HG02588 (cell line): ENCODE measurements at regions not wholly inside any gene's neighbourhood (a gene's known extent, or its start where the extent isn't known, plus 50 kb on each side); places are given as distances from the start of the nearest gene placed in this dataset.

Source experiments
- ATAC-seq: cut with Tn5 transposase; IDR thresholded peaks from one replicate; pipeline ENCODE4 v1.9.1; 2021; ENCODE audit warnings: mild to moderate bottlenecking, moderate library complexity; ENCODE audit not compliant: unreplicated experiment

- no peak for ATAC-seq
Observed at GRCh38 chr21:35905096-35905962, 155.0 kb downstream of the SETD4 start.

- no peak for ATAC-seq
Observed at GRCh38 chr21:35900539-35900938, 159.8 kb downstream of the SETD4 start.

- no peak for ATAC-seq
Observed at GRCh38 chr21:35896060-35896459, 164.3 kb downstream of the SETD4 start.

DNA sequence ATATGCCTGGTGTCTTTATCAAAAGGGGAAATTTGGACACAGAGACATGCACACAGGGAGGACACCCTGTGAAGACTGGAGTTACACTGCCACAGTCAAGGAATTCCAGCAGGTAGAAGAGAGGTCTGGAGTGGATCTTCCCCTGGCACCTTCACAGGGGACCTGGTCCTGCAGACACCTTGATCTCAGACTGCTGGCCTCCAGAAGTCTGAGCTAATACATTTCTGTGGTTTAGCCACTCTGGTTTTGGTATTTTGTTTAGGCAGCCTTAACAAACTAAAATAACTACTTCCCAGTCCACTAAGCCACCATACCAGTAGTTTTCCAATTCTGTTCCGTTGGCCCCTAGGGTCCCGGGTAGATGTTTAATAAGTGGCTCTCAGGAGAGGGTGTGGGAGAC, 164.7 kb downstream of the SETD4 start:
- ATAC-seq: no peak

DNA sequence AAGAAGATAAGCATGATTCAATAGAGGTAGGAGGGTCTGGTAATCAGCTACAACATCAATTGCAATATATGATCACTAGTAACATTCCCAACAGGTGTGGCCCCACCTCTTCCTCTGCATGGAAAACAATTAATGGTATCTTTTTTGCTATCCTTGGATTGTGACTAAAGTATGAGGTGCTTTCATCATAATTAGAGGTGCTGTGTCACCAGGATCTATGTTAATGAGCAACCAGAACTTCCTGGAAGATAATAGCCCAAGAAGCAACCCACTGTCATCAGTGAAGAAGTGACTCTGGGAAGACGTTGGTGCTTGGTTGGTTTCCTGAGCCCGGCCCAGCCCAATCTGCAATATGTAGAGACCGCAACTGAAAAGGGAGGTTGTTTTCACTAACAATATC, 167.2 kb downstream of the SETD4 start:
- ATAC-seq: no peak

DNA sequence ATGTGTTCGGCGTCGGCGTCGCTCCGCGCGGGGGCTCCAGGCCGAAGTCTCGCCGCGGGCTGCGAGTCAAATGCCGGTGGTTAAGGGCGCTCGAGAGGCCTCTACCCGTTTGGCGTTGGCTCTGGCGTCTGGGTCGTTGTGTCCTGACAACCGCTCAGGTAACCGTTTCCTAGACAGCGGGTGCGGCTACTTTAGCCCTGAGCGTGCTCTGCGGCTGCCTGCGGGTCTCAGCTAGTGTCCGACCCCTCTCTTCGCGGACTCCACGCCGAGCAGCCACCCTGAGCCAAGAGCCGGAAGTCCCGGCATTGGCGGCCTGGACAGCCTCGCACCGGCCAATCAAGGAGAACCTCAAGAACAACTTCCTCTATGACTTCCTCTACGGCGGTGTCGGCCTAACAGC, 173.4 kb downstream of the SETD4 start:
- no peak for ATAC-seq

DNA sequence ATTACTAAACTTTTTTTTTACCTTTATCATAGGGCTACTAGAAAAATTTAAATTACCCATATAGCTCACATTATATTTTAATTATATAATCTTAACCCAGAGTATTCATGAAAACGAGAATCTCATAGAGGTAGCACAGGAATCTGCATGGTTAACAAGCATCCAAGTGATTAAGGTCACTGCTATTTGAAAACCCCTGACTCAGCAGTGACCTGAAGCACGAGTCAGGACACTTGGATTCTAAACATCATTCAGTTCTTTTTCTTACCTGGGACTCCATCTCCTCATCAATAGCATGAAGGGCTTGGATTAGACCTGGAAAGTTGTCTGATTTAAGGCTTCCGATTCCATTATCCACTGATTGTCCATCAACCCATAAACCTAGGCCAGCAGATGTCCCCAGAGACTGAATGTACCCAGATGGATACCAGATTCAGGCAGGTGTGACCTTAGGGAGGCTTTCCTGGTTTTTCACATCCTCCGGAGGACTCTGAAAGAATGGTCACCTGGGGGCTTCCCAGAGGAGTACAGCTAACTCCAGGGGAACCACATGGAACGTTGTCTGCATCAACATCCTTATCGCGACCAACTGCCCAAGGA, 174.3 kb downstream of the SETD4 start:
- ATAC-seq: no peak

GRCh38 chr21:35882791-35883240, 177.5 kb downstream of the SETD4 start:
- ATAC-seq: no peak

- ATAC-seq: no peak
Observed at GRCh38 chr21:35873441-35873840, 186.9 kb downstream of the SETD4 start.

- ATAC-seq: no peak
Observed at GRCh38 chr21:35871906-35872305, 188.4 kb downstream of the SETD4 start.

GRCh38 chr21:35868869-35869223, 191.5 kb downstream of the SETD4 start:
- ATAC-seq: no peak

GRCh38 chr21:35868005-35868868, 192.1 kb downstream of the SETD4 start:
- ATAC-seq: no peak

DNA sequence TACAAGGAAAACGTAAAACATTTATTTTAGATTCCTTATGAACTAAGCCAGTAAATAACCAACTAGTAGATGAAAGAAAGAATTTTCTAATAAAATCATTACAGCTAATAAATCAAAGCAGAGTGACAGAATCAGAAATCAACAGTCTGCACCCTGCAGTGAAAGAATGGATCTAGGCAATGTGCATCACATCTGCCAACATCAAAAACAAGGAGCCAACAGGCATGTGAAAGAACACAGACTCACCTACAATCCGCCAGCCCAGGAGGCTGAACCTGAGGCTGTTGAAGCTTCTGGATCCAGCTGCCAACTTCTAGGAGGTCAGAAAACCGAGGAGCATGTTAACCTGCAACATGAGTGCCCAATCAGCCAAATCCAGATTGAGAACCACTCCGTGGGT, 196.3 kb downstream of the SETD4 start:
- ATAC-seq: no peak

- ATAC-seq: no peak
Observed at GRCh38 chr21:35862969-35863368, 197.4 kb downstream of the SETD4 start.

DNA sequence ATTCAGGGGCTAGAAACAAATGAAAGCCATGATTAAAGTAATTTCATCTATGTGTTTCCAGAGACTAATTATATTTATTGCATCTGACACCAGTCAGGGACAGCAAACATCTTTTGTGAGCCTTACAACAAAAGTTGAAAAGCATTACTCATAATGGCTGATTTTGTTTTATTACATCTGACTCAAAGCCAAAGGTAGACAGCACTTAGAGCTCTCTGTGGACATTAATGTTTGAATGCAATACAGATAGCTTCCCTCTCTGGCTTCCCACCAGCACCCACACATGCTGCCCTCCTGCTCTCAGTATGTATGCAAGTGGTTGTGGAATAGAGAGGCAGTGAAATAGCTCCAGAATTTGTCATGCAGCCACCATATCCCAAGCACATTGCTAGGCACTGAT, 198.7 kb downstream of the SETD4 start:
- no peak for ATAC-seq

- no peak for ATAC-seq
Observed at GRCh38 chr21:35860189-35860869, 200.0 kb downstream of the SETD4 start.

DNA sequence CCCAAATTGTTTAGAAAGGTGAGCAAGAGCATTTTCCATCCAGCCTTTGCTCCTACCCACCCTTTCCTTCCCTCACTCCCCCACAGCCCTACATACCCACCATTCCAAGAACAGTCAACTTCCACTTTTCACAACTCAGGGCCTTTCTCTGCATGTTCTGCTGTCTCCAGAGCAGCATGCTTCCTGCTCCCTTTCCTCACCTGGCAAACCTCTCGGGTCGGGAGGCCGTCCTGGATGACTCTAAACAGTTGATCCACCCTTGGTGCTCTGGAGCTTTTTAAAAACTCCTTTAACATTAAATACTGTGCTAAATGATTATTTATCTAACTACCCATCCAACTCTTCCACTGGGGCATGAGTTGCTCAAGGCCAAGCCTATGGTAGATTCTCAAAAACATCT, 200.6 kb downstream of the SETD4 start:
- ATAC-seq: no peak

- ATAC-seq: no peak
Observed at GRCh38 chr21:35857095-35857494, 203.2 kb downstream of the SETD4 start.

DNA sequence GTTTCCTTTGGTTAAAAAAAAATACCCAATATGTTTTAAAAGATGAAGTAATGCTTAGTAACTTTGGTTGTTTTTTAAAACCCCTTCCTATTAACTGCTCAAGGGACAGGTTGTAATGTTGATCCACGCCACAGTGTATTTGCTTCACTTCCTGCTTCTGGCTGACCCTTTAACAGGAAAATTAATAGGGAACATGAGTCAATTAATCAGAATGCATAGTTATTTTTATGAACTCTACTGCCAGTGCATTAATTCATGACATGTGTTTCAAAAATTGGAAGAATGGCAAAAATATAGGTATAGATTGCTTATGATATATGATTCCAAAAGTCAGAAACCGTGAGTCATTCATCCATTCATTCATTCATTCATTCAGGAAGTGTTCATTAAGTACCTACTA, 204.8 kb downstream of the SETD4 start:
- no peak for ATAC-seq

DNA sequence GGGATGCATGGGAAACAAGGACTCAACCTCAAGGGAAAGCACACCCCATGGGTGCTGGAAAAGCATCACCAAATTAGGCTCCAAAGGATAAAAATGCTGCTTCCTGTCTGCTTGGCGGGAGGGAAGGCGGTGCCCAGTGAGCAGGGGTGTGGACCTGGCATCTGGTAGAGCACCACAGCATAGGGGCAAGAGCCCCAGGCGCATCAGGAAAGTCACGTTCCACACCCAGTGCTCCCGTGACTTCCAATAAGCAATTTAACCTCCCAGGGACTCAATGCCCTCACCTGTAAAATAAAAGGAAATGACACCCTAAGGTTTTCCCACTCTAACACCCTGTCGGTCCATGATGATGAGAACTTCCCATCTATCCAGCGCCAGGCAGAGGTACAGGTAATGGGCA, 206.0 kb downstream of the SETD4 start:
- ATAC-seq: no peak
